Vagina (tissue), 2 donors: ENCODE measurements at regions not wholly inside any gene's neighbourhood (a gene's known extent, or its start where the extent isn't known, plus 50 kb on each side); places are given as distances from the start of the nearest gene placed in this dataset.

ENCODE experiments used
- DNase-seq, 2 donors: peaks; one replicate each; pipeline ENCODE4 v3.0.0-alpha.2; 2017; ENCODE audit errors: extremely low spot score in 2 of 2
- H3K27ac ChIP-seq: fragments of 200-600 bp; sonication (generic); one replicate; pipeline ENCODE4 v1.5.1; 2019
- H3K27me3 ChIP-seq: fragments of 200-600 bp; sonication (generic); one replicate; pipeline ENCODE4 v1.5.1; 2019
- H3K36me3 ChIP-seq, 2 donors: fragments of 200-600 bp; sonication (generic); one replicate each; pipeline ENCODE4 v1.5.1; 2017 to 2019
- H3K4me1 ChIP-seq: fragments of 200-600 bp; sonication (generic); one replicate; pipeline ENCODE4 v1.5.1; 2019
- H3K4me3 ChIP-seq, 2 donors: fragments of 200-600 bp; sonication (generic); 1 replicate in 1 of 2; 2 replicates in 1 of 2; pipeline ENCODE4 v1.5.1; 2016 to 2019
- H3K9me3 ChIP-seq: fragments of 200-600 bp; sonication (generic); one replicate; pipeline ENCODE4 v1.5.1; 2019
- POLR2A ChIP-seq, 2 donors: fragments of 450-650 bp; IDR thresholded peaks; one replicate each; pipeline ENCODE4 v1.6.1; 2017; ENCODE audit warnings: antibody characterized with exemption in 2 of 2, mild to moderate bottlenecking in 2 of 2, moderate library complexity in 2 of 2
- POLR2AphosphoS5 ChIP-seq, 2 donors: sonication (generic); formaldehyde crosslinking; IDR thresholded peaks; one replicate each; pipeline ENCODE4 v1.9.0; 2017; ENCODE audit warnings: antibody characterized with exemption in 2 of 2, mild to moderate bottlenecking in 2 of 2, low read depth in 1 of 2; ENCODE audit not compliant: insufficient read depth in 1 of 2
- intact Hi-C: fragments of 100-400 bp; cut with DNase I; formaldehyde crosslinking; loops from one replicate; pipeline ENCODE4 v1.15.1; 2023
- TF ChIP-seq, protein P1 (sequence below), 3 experiments: fragments of 450-650 bp in 2 of 3; fragments of 200-600 bp in 1 of 3; sonication (generic) in 1 of 3; IDR thresholded peaks; one replicate each; pipeline ENCODE4 v1.5.1; 2017 to 2019; ENCODE audit warnings: antibody characterized with exemption in 3 of 3, mild to moderate bottlenecking in 2 of 3, moderate library complexity in 2 of 3

DNA sequence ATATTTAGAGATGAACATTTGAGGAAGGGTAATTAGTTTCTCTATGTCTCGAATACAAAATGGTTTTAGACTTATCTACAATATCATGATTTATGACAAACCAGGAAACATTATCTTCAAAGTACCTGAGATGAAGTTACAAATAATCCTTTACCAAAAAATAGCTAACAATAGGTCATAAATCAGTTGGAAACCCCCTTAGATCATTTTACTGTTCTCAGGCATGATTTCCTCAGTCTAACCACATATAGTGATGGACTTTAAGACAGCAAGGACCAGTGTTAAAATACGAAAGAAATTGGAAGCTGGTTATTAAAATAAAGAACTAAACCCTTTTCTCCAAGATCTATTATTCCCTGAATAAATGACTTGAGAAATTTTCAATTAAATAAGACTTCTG is 235.4 kb downstream of the RASSF9 start:
- DNase-seq, result no peak
- H3K36me3 ChIP-seq, result no peaks in the 10 kb centered on the region
- H3K4me3 ChIP-seq, result no peak overlapping the region
- intact Hi-C loops, result no loop called here
- H3K27me3 ChIP-seq, result no peaks in the 10 kb centered on the region
- no peak overlapping the region for H3K27ac ChIP-seq
- no peaks in the 10 kb centered on the region for H3K9me3 ChIP-seq
- no peak for TF ChIP-seq POLR2A (IDR thresholded peaks at IDR 0.05)
- no peak for TF ChIP-seq POLR2AphosphoS5 (IDR thresholded peaks at IDR 0.05; ENCODE audit: insufficient read depth in 1 of 2, low read depth in 1 of 2)
- TF ChIP-seq, protein P1, sequence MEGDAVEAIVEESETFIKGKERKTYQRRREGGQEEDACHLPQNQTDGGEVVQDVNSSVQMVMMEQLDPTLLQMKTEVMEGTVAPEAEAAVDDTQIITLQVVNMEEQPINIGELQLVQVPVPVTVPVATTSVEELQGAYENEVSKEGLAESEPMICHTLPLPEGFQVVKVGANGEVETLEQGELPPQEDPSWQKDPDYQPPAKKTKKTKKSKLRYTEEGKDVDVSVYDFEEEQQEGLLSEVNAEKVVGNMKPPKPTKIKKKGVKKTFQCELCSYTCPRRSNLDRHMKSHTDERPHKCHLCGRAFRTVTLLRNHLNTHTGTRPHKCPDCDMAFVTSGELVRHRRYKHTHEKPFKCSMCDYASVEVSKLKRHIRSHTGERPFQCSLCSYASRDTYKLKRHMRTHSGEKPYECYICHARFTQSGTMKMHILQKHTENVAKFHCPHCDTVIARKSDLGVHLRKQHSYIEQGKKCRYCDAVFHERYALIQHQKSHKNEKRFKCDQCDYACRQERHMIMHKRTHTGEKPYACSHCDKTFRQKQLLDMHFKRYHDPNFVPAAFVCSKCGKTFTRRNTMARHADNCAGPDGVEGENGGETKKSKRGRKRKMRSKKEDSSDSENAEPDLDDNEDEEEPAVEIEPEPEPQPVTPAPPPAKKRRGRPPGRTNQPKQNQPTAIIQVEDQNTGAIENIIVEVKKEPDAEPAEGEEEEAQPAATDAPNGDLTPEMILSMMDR (IDR thresholded peaks at IDR 0.05), result no peak
- no peaks in the 10 kb centered on the region for H3K4me1 ChIP-seq

- Histone ChIP-seq H3K9me3 (no peaks in the 10 kb centered on the region), H3K4me3 (no peak overlapping the region), H3K27me3 (no peaks in the 10 kb centered on the region), H3K27ac (no peak overlapping the region), H3K4me1 (no peaks in the 10 kb centered on the region), H3K36me3 (no peaks in the 10 kb centered on the region)
- no peak for DNase-seq
- TF ChIP-seq POLR2AphosphoS5 (IDR thresholded peaks at IDR 0.05; ENCODE audit: insufficient read depth in 1 of 2, low read depth in 1 of 2) (no peak), POLR2A (IDR thresholded peaks at IDR 0.05) (no peak)
- TF ChIP-seq, protein P1 (IDR thresholded peaks at IDR 0.05), result no peak
- intact Hi-C loops, result no loop called here
These were observed 232.7 kb downstream of the RASSF9 start for GRCh38 chr12:85603556-85603955.

DNA sequence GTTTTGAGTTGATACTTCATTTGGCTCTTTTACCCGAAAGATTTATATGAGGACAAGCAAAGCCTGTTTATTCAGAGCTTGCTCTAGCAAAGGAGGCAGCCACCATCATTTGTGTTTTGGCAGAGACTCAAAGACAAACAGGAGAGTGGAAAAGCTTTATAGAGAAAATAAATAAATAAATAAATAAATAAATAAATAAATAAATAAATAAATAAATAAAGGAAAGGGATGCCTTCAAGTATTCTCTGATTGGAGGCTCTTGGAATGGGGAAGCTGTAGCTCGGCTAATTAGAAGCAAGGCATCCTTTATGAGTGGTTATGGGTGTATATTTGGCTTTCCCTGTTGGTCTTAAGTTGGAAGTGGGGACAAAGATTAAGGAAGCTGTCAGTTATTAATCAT is 229.8 kb downstream of the RASSF9 start:
- H3K9me3 ChIP-seq, result no peaks in the 10 kb centered on the region
- no peak for DNase-seq
- TF ChIP-seq, protein P1 (IDR thresholded peaks at IDR 0.05), result no peak
- no peak for TF ChIP-seq POLR2A (IDR thresholded peaks at IDR 0.05)
- no peak for TF ChIP-seq POLR2AphosphoS5 (IDR thresholded peaks at IDR 0.05; ENCODE audit: insufficient read depth in 1 of 2, low read depth in 1 of 2)
- no peaks in the 10 kb centered on the region for H3K27me3 ChIP-seq
- no peak overlapping the region for H3K4me3 ChIP-seq
- intact Hi-C loops, result no loop called here
- H3K27ac ChIP-seq, result no peak overlapping the region
- no peaks in the 10 kb centered on the region for H3K4me1 ChIP-seq
- no peaks in the 10 kb centered on the region for H3K36me3 ChIP-seq

GRCh38 chr12:85609778-85610177 is 226.4 kb downstream of the RASSF9 start:
- no peak for DNase-seq
- TF ChIP-seq, protein P1 (IDR thresholded peaks at IDR 0.05), result no peak
- TF ChIP-seq POLR2A (IDR thresholded peaks at IDR 0.05) (no peak), POLR2AphosphoS5 (IDR thresholded peaks at IDR 0.05; ENCODE audit: insufficient read depth in 1 of 2, low read depth in 1 of 2) (no peak)
- intact Hi-C loops, result no loop called here
- Histone ChIP-seq H3K4me3 (no peak overlapping the region), H3K36me3 (no peaks in the 10 kb centered on the region), H3K9me3 (peaks cover 5% of the 10 kb centered on the region), H3K27me3 (no peaks in the 10 kb centered on the region), H3K4me1 (no peaks in the 10 kb centered on the region), H3K27ac (no peak overlapping the region)

DNA sequence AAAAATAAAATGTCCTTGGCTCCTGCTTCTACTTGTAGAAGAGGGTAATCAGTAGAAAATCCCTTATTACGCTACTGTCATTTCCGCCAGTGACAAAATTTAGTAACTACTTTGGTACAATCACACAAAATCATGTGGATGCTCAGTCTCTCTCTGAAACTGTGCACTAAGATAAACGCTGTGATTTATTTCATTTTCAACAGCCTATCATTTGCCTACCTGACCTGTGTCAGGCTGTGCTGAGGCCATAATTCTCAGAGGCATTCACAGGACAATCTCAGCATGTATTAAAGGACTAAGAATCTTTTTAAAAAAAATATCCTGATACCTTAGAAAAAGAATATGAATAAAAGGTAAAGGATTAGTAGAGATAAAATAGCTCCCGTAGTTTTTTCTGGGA is 226.0 kb downstream of the RASSF9 start:
- TF ChIP-seq POLR2A (IDR thresholded peaks at IDR 0.05), result no peak
- TF ChIP-seq, protein P1 (IDR thresholded peaks at IDR 0.05), result no peak
- no peak for TF ChIP-seq POLR2AphosphoS5 (IDR thresholded peaks at IDR 0.05; ENCODE audit: insufficient read depth in 1 of 2, low read depth in 1 of 2)
- DNase-seq, result no peak
- intact Hi-C loops, result no loop called here
- H3K4me1 ChIP-seq, result no peaks in the 10 kb centered on the region
- peaks cover 5% of the 10 kb centered on the region for H3K9me3 ChIP-seq
- no peaks in the 10 kb centered on the region for H3K36me3 ChIP-seq
- no peak overlapping the region for H3K27ac ChIP-seq
- no peak overlapping the region for H3K4me3 ChIP-seq
- no peaks in the 10 kb centered on the region for H3K27me3 ChIP-seq
